ENCODE measurements at regions not wholly inside any gene's neighbourhood (a gene's known extent, or its start where the extent isn't known, plus 50 kb on each side); places are given as distances from the start of the nearest gene placed in this dataset.

DNA sequence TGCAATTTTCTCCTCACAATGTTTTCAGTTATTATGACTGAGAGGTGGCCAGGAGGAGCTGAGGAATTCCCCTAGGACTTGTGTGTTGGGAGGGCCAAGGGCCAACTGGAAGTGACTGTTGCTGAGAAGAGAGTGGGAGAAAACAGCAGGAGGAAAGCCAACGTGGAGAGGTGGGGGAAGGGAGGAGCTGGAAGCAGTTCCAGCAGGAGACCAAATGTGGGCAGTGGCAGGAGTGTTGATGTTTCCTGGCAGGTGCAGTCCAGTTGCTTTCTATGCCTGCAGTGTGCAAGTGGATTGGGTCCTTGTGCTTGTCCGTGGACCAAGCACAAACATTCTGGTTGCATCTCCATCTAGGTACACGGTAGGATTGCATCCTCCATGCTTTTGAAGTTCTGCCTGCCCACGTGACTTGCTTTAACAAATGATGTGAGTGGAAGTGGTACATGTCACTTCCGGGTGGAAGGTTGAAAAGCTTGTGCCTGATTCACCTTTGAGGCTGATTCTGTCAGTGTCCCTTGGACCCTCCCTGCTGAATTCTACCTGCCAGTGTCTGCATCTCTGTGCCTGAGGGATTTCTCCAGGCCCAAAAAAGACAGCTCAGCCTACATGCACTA, 54.7 kb upstream of the CRHR1 start (continued):
- TF ChIP-seq ZNF112 (tag by site-specific recombination; IDR thresholded peaks at IDR 0.05) (no peak), ZNF174 (tag by site-specific recombination; IDR thresholded peaks at IDR 0.05) (no peak)

DNA sequence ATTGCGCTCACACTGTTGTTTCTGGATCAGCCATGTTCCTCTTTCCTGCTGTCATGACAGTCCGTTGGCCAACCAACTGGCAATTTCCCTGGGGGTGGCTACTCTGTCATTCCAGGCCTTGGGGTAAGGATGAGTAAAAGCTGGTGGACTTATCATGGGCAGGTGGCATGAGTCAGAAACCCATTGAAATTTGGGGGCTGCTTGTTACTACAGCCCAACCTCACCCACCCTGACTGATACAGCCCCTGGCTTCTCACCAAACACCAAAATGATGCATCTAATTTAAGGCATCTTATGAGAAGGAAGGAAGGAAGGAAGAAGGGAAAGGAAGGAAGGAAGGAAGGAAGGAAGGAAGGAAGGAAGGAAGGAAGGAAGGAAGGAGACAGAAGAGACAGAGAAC, 53.9 kb upstream of the CRHR1 start:
- Histone ChIP-seq H3K4me1 (ENCODE audit: control insufficient read depth, insufficient read depth, low read length) (no peaks in the 10 kb centered on the region), H3K9me3 (ENCODE audit: control insufficient read depth, insufficient read depth, low read depth, low read length) (no peaks in the 10 kb centered on the region), H3K36me3 (ENCODE audit: control insufficient read depth in 2 of 2, insufficient read depth in 1 of 2, low read length in 2 of 2) (no peaks in the 10 kb centered on the region), H3K4me3 (ENCODE audit: low read depth, low read length) (no peak overlapping the region), H3K27ac (ENCODE audit: extremely low read depth, low read depth, low read length) (no peak overlapping the region)
- POLR2A ChIA-PET: no interaction called here
- TF ChIP-seq ZNF366 (tag by site-specific recombination; conservative IDR thresholded peaks at IDR 0.05) (peak; percentile 57; the same call in 1 of the 2 replicates), ZNF416 (tag by site-specific recombination; IDR thresholded peaks at IDR 0.05) (no peak), ZNF138 (tag by site-specific recombination; IDR thresholded peaks at IDR 0.05; ENCODE audit: borderline replicate concordance) (no peak)
- TF ChIP-seq, protein P1, sequence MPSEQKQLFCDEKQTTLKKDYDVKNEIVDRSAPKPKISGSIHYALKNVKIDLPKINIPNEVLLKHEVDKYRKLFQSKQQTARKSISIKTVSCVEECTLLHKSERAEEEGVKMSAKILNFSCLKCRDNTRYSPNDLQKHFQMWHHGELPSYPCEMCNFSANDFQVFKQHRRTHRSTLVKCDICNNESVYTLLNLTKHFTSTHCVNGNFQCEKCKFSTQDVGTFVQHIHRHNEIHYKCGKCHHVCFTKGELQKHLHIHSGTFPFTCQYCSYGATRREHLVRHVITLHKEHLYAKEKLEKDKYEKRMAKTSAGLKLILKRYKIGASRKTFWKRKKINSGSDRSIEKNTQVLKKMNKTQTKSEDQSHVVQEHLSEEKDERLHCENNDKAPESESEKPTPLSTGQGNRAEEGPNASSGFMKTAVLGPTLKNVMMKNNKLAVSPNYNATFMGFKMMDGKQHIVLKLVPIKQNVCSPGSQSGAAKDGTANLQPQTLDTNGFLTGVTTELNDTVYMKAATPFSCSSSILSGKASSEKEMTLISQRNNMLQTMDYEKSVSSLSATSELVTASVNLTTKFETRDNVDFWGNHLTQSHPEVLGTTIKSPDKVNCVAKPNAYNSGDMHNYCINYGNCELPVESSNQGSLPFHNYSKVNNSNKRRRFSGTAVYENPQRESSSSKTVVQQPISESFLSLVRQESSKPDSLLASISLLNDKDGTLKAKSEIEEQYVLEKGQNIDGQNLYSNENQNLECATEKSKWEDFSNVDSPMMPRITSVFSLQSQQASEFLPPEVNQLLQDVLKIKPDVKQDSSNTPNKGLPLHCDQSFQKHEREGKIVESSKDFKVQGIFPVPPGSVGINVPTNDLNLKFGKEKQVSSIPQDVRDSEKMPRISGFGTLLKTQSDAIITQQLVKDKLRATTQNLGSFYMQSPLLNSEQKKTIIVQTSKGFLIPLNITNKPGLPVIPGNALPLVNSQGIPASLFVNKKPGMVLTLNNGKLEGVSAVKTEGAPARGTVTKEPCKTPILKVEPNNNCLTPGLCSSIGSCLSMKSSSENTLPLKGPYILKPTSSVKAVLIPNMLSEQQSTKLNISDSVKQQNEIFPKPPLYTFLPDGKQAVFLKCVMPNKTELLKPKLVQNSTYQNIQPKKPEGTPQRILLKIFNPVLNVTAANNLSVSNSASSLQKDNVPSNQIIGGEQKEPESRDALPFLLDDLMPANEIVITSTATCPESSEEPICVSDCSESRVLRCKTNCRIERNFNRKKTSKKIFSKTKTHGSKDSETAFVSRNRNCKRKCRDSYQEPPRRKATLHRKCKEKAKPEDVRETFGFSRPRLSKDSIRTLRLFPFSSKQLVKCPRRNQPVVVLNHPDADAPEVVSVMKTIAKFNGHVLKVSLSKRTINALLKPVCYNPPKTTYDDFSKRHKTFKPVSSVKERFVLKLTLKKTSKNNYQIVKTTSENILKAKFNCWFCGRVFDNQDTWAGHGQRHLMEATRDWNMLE (tag by site-specific recombination; conservative IDR thresholded peaks at IDR 0.05; ENCODE audit: low read depth): no peak
- CTCF ChIA-PET: interaction anchor here (0.6 to 2.9 kb wide), 3 partner anchors 10 to 101 kb away, joined by 3 to 9 read pairs (median 6); no protein-coding TSS in a partner anchor

DNA sequence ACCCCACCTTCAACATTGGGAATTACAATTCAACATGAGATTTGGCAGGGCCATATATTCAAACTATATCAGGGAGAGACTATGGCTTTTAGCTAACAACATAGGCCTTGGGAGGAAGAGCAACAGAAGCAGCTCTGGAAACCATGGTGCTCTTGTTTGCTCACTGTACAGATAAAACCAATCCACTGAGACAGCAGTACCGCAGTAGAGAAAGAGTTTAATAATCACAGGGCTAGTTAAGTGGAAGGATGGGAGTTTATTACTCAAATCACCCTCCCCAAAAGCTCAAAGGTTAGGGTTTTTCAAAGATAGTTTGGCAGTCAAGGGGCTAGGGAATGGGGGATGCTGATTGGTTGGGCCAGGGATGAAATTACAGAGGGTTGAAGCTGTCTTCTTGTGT, 52.7 kb upstream of the CRHR1 start:
- Histone ChIP-seq H3K9me3 (ENCODE audit: control insufficient read depth, insufficient read depth, low read depth, low read length) (no peaks in the 10 kb centered on the region), H3K27ac (ENCODE audit: extremely low read depth, low read depth, low read length) (no peak overlapping the region), H3K4me3 (ENCODE audit: low read depth, low read length) (no peak overlapping the region), H3K4me1 (ENCODE audit: control insufficient read depth, insufficient read depth, low read length) (no peaks in the 10 kb centered on the region), H3K36me3 (ENCODE audit: control insufficient read depth in 2 of 2, insufficient read depth in 1 of 2, low read length in 2 of 2) (no peaks in the 10 kb centered on the region)
- POLR2A ChIA-PET: no interaction called here
- TF ChIP-seq ZNF248 (tag by site-specific recombination; IDR thresholded peaks at IDR 0.05) (no peak), ZNF140 (tag by site-specific recombination; IDR thresholded peaks at IDR 0.05) (peak; percentile 23; the same call in 1 of the 2 replicates), ZNF266 (tag by site-specific recombination; IDR thresholded peaks at IDR 0.05; ENCODE audit: low read depth) (0 out of 2 replicates have a peak, but pooled peaks have one; percentile 31), TRIM28 (IDR thresholded peaks at IDR 0.05; ENCODE audit: borderline replicate concordance, low read length) (peak; percentile 88; the same call in 1 of the 2 replicates), SETDB1 (IDR thresholded peaks at IDR 0.05; ENCODE audit: insufficient read length, low read length) (peak; percentile 78)
- CTCF ChIA-PET: interaction anchor here (1.3 to 1.7 kb wide), 2 partner anchors 10 to 52 kb away, joined by 5 to 12 read pairs; no protein-coding TSS in a partner anchor

DNA sequence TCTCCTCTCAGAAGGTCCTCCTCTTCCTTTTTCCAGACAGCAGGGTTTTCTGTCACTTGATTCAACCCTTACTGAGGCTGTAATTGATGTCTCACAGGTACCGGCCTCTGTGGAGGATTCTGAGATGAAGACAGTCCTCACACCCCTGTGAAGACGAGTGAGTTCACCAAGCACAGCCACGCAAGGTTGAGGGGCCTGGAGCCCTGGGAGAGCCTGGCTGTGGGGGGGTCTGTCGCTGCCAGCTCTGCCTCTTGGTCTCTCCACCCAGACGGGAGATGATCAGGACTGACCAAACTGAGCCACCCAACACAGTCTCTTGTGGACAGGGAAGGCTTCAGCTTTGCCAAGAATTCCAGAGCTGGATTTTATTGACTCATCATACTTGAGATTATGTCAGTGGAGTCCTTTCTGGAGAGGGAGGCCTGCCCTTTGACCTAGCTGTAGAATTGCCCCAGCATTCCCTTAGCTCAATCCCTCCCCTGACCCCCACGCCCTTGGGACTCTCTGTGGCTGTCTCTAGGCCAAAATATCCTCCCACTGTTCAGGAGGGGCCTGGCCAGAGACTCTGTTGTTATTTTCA, 51.1 kb upstream of the CRHR1 start:
- ChIA-PET POLR2A (interaction anchor here (1.0 kb wide), 1 partner anchor 10 kb away, joined by 3 read pairs; no protein-coding TSS in a partner anchor), CTCF (interaction anchor here (0.6 to 2.2 kb wide), 3 partner anchors 13 to 449 kb away, joined by 3 to 9 read pairs (median 4); no protein-coding TSS in a partner anchor)
- Histone ChIP-seq H3K9me3 (ENCODE audit: control insufficient read depth, insufficient read depth, low read depth, low read length) (no peaks in the 10 kb centered on the region), H3K27ac (ENCODE audit: extremely low read depth, low read depth, low read length) (no peak overlapping the region), H3K4me3 (ENCODE audit: low read depth, low read length) (no peak overlapping the region), H3K4me1 (ENCODE audit: control insufficient read depth, insufficient read depth, low read length) (no peaks in the 10 kb centered on the region), H3K36me3 (ENCODE audit: control insufficient read depth in 2 of 2, insufficient read depth in 1 of 2, low read length in 2 of 2) (no peaks in the 10 kb centered on the region)
- TF ChIP-seq, protein P2, sequence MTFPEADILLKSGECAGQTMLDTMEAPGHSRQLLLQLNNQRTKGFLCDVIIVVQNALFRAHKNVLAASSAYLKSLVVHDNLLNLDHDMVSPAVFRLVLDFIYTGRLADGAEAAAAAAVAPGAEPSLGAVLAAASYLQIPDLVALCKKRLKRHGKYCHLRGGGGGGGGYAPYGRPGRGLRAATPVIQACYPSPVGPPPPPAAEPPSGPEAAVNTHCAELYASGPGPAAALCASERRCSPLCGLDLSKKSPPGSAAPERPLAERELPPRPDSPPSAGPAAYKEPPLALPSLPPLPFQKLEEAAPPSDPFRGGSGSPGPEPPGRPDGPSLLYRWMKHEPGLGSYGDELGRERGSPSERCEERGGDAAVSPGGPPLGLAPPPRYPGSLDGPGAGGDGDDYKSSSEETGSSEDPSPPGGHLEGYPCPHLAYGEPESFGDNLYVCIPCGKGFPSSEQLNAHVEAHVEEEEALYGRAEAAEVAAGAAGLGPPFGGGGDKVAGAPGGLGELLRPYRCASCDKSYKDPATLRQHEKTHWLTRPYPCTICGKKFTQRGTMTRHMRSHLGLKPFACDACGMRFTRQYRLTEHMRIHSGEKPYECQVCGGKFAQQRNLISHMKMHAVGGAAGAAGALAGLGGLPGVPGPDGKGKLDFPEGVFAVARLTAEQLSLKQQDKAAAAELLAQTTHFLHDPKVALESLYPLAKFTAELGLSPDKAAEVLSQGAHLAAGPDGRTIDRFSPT (tag by site-specific recombination; IDR thresholded peaks at IDR 0.05): no peak
- TF ChIP-seq ZSCAN23 (tag by site-specific recombination; IDR thresholded peaks at IDR 0.05): no peak
- no peak for TF ChIP-seq BCL11B (tag by site-specific recombination; IDR thresholded peaks at IDR 0.05; ENCODE audit: low read depth)
- no peak for TF ChIP-seq ZNF138 (tag by site-specific recombination; IDR thresholded peaks at IDR 0.05; ENCODE audit: borderline replicate concordance)
- TF ChIP-seq, protein P3, sequence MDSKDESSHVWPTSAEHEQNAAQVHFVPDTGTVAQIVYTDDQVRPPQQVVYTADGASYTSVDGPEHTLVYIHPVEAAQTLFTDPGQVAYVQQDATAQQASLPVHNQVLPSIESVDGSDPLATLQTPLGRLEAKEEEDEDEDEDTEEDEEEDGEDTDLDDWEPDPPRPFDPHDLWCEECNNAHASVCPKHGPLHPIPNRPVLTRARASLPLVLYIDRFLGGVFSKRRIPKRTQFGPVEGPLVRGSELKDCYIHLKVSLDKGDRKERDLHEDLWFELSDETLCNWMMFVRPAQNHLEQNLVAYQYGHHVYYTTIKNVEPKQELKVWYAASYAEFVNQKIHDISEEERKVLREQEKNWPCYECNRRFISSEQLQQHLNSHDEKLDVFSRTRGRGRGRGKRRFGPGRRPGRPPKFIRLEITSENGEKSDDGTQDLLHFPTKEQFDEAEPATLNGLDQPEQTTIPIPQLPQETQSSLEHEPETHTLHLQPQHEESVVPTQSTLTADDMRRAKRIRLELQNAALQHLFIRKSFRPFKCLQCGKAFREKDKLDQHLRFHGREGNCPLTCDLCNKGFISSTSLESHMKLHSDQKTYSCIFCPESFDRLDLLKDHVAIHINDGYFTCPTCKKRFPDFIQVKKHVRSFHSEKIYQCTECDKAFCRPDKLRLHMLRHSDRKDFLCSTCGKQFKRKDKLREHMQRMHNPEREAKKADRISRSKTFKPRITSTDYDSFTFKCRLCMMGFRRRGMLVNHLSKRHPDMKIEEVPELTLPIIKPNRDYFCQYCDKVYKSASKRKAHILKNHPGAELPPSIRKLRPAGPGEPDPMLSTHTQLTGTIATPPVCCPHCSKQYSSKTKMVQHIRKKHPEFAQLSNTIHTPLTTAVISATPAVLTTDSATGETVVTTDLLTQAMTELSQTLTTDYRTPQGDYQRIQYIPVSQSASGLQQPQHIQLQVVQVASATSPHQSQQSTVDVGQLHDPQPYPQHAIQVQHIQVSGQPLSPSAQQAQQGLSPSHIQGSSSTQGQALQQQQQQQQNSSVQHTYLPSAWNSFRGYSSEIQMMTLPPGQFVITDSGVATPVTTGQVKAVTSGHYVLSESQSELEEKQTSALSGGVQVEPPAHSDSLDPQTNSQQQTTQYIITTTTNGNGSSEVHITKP (tag by site-specific recombination; IDR thresholded peaks at IDR 0.05): no peak
- no peak for TF ChIP-seq SCRT2 (tag by site-specific recombination; IDR thresholded peaks at IDR 0.05)
- TF ChIP-seq ZIC2 (tag by site-specific recombination; IDR thresholded peaks at IDR 0.05): no peak
- no peak for TF ChIP-seq ZNF23 (tag by site-specific recombination; IDR thresholded peaks at IDR 0.05; ENCODE audit: borderline replicate concordance)

Measured in HEK293 (cell line).